Vagina (tissue), 2 donors: ENCODE measurements at regions not wholly inside any gene's neighbourhood (a gene's known extent, or its start where the extent isn't known, plus 50 kb on each side); places are given as distances from the start of the nearest gene placed in this dataset.
"Not testable (repeated sequence)": the region's sequence is repeated elsewhere in the genome, so short reads cannot be mapped to it uniquely, and the experiment has no call there.

ENCODE experiments used
- DNase-seq, 2 donors: peaks; one replicate each; pipeline ENCODE4 v3.0.0-alpha.2; 2017; ENCODE audit errors: extremely low spot score in 2 of 2
- H3K27ac ChIP-seq: fragments of 200-600 bp; sonication (generic); one replicate; pipeline ENCODE4 v1.5.1; 2019
- H3K27me3 ChIP-seq: fragments of 200-600 bp; sonication (generic); one replicate; pipeline ENCODE4 v1.5.1; 2019
- H3K36me3 ChIP-seq, 2 donors: fragments of 200-600 bp; sonication (generic); one replicate each; pipeline ENCODE4 v1.5.1; 2017 to 2019
- H3K4me1 ChIP-seq: fragments of 200-600 bp; sonication (generic); one replicate; pipeline ENCODE4 v1.5.1; 2019
- H3K4me3 ChIP-seq, 2 donors: fragments of 200-600 bp; sonication (generic); 1 replicate in 1 of 2; 2 replicates in 1 of 2; pipeline ENCODE4 v1.5.1; 2016 to 2019
- H3K9me3 ChIP-seq: fragments of 200-600 bp; sonication (generic); one replicate; pipeline ENCODE4 v1.5.1; 2019
- CTCF ChIP-seq, 3 experiments: fragments of 450-650 bp in 2 of 3; fragments of 200-600 bp in 1 of 3; sonication (generic) in 1 of 3; IDR thresholded peaks; one replicate each; pipeline ENCODE4 v1.5.1; 2017 to 2019; ENCODE audit warnings: antibody characterized with exemption in 3 of 3, mild to moderate bottlenecking in 2 of 3, moderate library complexity in 2 of 3
- POLR2A ChIP-seq, 2 donors: fragments of 450-650 bp; IDR thresholded peaks; one replicate each; pipeline ENCODE4 v1.6.1; 2017; ENCODE audit warnings: antibody characterized with exemption in 2 of 2, mild to moderate bottlenecking in 2 of 2, moderate library complexity in 2 of 2
- POLR2AphosphoS5 ChIP-seq, 2 donors: sonication (generic); formaldehyde crosslinking; IDR thresholded peaks; one replicate each; pipeline ENCODE4 v1.9.0; 2017; ENCODE audit warnings: antibody characterized with exemption in 2 of 2, mild to moderate bottlenecking in 2 of 2, low read depth in 1 of 2; ENCODE audit not compliant: insufficient read depth in 1 of 2
- intact Hi-C: fragments of 100-400 bp; cut with DNase I; formaldehyde crosslinking; loops from one replicate; pipeline ENCODE4 v1.15.1; 2023

- H3K36me3 ChIP-seq: no peaks in the 10 kb centered on the region
- intact Hi-C loops: no loop called here
Measured at GRCh38 chr6:95882371-95882770, 133.4 kb upstream of the FUT9 start.

GRCh38 chr6:95888711-95889110 lies 127.1 kb upstream of the FUT9 start:
- H3K27ac ChIP-seq, H3K4me3 ChIP-seq, DNase-seq, H3K27me3 ChIP-seq, H3K9me3 ChIP-seq, H3K36me3 ChIP-seq, H3K4me1 ChIP-seq, intact Hi-C loops: not testable (repeated sequence)

More at GRCh38 chr6:95882371-95882770, 133.4 kb upstream of the FUT9 start:
- H3K27me3 ChIP-seq: no peaks in the 10 kb centered on the region
- DNase-seq: no peak
- H3K9me3 ChIP-seq: no peaks in the 10 kb centered on the region
- H3K27ac ChIP-seq: no peak overlapping the region
- TF ChIP-seq CTCF (IDR thresholded peaks at IDR 0.05) (no peak), POLR2AphosphoS5 (IDR thresholded peaks at IDR 0.05; ENCODE audit: insufficient read depth in 1 of 2, low read depth in 1 of 2) (no peak), POLR2A (IDR thresholded peaks at IDR 0.05) (no peak)
- H3K4me3 ChIP-seq: no peak overlapping the region
- H3K4me1 ChIP-seq: no peaks in the 10 kb centered on the region

GRCh38 chr6:95905132-95905531 lies 110.6 kb upstream of the FUT9 start:
- H3K27me3 ChIP-seq: no peaks in the 10 kb centered on the region
- no peaks in the 10 kb centered on the region for H3K36me3 ChIP-seq
- no peak overlapping the region for H3K27ac ChIP-seq
- H3K4me3 ChIP-seq: no peak overlapping the region
- TF ChIP-seq POLR2AphosphoS5 (IDR thresholded peaks at IDR 0.05; ENCODE audit: insufficient read depth in 1 of 2, low read depth in 1 of 2) (no peak), CTCF (IDR thresholded peaks at IDR 0.05) (no peak), POLR2A (IDR thresholded peaks at IDR 0.05) (no peak)
- no peaks in the 10 kb centered on the region for H3K4me1 ChIP-seq
- intact Hi-C loops: no loop called here
- no peaks in the 10 kb centered on the region for H3K9me3 ChIP-seq
- DNase-seq: no peak

GRCh38 chr6:95917034-95917433 lies 98.7 kb upstream of the FUT9 start:
- H3K36me3 ChIP-seq: no peaks in the 10 kb centered on the region
- no peaks in the 10 kb centered on the region for H3K9me3 ChIP-seq
- H3K4me1 ChIP-seq: no peaks in the 10 kb centered on the region
- H3K4me3 ChIP-seq: no peak overlapping the region
- intact Hi-C loops: no loop called here
- H3K27ac ChIP-seq: no peak overlapping the region
- DNase-seq: no peak
- H3K27me3 ChIP-seq: no peaks in the 10 kb centered on the region
- TF ChIP-seq POLR2A (IDR thresholded peaks at IDR 0.05) (no peak), POLR2AphosphoS5 (IDR thresholded peaks at IDR 0.05; ENCODE audit: insufficient read depth in 1 of 2, low read depth in 1 of 2) (no peak), CTCF (IDR thresholded peaks at IDR 0.05) (no peak)

- no peak for TF ChIP-seq CTCF (IDR thresholded peaks at IDR 0.05)
- TF ChIP-seq POLR2A (IDR thresholded peaks at IDR 0.05): no peak
- no peak for TF ChIP-seq POLR2AphosphoS5 (IDR thresholded peaks at IDR 0.05; ENCODE audit: insufficient read depth in 1 of 2, low read depth in 1 of 2)
- Histone ChIP-seq H3K9me3 (no peaks in the 10 kb centered on the region), H3K27ac (no peak overlapping the region), H3K27me3 (no peaks in the 10 kb centered on the region), H3K4me1 (no peaks in the 10 kb centered on the region), H3K36me3 (no peaks in the 10 kb centered on the region), H3K4me3 (no peak overlapping the region)
- DNase-seq: no peak
- intact Hi-C loops: no loop called here
Measured at GRCh38 chr6:95923518-95923917, 92.3 kb upstream of the FUT9 start.

- TF ChIP-seq POLR2AphosphoS5 (IDR thresholded peaks at IDR 0.05; ENCODE audit: insufficient read depth in 1 of 2, low read depth in 1 of 2) (no peak), POLR2A (IDR thresholded peaks at IDR 0.05) (no peak), CTCF (IDR thresholded peaks at IDR 0.05) (no peak)
- intact Hi-C loops: no loop called here
- Histone ChIP-seq H3K4me3 (no peak overlapping the region), H3K9me3 (no peaks in the 10 kb centered on the region), H3K4me1 (no peaks in the 10 kb centered on the region), H3K36me3 (no peaks in the 10 kb centered on the region), H3K27ac (no peak overlapping the region), H3K27me3 (no peaks in the 10 kb centered on the region)
- no peak for DNase-seq
Measured at GRCh38 chr6:95935736-95936135, 80.0 kb upstream of the FUT9 start.
